ENCODE measurements at regions not wholly inside any gene's neighbourhood (a gene's known extent, or its start where the extent isn't known, plus 50 kb on each side); places are given as distances from the start of the nearest gene placed in this dataset.

DNA sequence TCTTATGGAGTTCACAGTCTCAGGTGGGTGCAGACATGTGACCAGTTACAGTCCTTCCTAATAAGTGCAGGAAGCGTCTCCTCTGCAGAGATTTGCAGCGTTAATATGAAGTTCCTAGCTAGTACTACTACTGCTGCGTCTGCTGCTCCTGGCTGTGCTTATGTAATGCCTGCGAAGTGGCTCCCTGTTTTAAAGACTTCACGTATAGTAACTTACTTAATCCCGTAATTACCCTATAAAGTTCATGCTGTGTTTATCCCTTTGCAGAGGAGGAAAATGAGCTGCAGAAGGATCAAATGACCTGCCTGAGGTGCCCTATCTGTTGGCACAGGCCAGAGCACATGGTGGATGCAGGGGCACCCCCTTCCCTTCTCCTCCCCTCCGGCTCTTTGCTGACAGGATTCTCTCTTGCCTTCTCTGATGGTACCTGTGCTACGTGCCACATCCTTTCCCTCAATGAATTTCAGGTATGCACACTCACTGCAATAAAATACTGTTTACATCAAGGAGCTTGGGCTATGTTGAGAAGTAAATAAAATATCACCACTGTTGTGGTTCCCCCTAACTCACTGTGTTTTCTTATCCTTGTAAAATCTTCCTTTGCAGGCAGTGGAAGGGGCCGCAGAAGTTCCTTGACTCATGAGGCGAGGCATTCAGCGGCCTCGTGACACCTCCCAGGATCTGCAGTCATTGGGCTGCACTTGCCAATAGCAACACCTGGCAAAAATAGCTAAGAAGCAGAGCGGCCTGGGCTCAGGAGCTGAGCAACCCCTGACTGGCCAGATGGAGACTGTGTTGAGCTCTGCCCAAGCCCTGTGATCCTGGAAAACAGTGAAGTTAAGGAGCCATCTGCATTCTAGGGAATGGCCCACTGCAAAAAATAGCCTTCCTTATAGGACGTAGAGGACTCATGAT lies 188.9 kb upstream of the ATP10A start:
- no peaks in the 10 kb centered on the region for H3K4me1 ChIP-seq (ENCODE audit: insufficient read depth)
- H3K27me3 ChIP-seq = no peaks in the 10 kb centered on the region
- TF ChIP-seq EZH2 (IDR thresholded peaks at IDR 0.05; ENCODE audit: borderline replicate concordance) (no peak), EZH2phosphoT487 (IDR thresholded peaks at IDR 0.05; ENCODE audit: low read depth, severe bottlenecking, unreplicated experiment) (no peak)
- TF ChIP-seq, protein P1, sequence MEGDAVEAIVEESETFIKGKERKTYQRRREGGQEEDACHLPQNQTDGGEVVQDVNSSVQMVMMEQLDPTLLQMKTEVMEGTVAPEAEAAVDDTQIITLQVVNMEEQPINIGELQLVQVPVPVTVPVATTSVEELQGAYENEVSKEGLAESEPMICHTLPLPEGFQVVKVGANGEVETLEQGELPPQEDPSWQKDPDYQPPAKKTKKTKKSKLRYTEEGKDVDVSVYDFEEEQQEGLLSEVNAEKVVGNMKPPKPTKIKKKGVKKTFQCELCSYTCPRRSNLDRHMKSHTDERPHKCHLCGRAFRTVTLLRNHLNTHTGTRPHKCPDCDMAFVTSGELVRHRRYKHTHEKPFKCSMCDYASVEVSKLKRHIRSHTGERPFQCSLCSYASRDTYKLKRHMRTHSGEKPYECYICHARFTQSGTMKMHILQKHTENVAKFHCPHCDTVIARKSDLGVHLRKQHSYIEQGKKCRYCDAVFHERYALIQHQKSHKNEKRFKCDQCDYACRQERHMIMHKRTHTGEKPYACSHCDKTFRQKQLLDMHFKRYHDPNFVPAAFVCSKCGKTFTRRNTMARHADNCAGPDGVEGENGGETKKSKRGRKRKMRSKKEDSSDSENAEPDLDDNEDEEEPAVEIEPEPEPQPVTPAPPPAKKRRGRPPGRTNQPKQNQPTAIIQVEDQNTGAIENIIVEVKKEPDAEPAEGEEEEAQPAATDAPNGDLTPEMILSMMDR (IDR thresholded peaks at IDR 0.05; ENCODE audit: poor library complexity) = no peak
- no peaks in the 10 kb centered on the region for H3K36me3 ChIP-seq (replicated peaks; ENCODE audit: insufficient read depth, low read depth)
- H3K79me2 ChIP-seq = no peaks in the 10 kb centered on the region
- H2AFZ ChIP-seq = no peak overlapping the region
- no peak overlapping the region for H3K4me3 ChIP-seq
- H4K20me1 ChIP-seq (ENCODE audit: insufficient read depth, poor library complexity, severe bottlenecking) = no peaks in the 10 kb centered on the region
- H3K9me2 ChIP-seq (replicated peaks; ENCODE audit: insufficient read depth) = no peaks in the 10 kb centered on the region
- H3K27ac ChIP-seq = no peak overlapping the region
- peak overlapping the region; percentile 17 for H3K4me2 ChIP-seq
- 51% methylated on average over 14 of the region's 14 CpGs for WGBS (ENCODE audit: low lambda C conversion rate, missing lambda C conversion rate)
- H3K9me3 ChIP-seq (ENCODE audit: low read depth) = no peaks in the 10 kb centered on the region
- peak; percentile 29 for DNase-seq (ENCODE audit: low spot score)

- H3K27ac ChIP-seq = no peak overlapping the region
- no peaks in the 10 kb centered on the region for H3K36me3 ChIP-seq (replicated peaks; ENCODE audit: insufficient read depth, low read depth)
- 54% methylated on average over 4 of the region's 4 CpGs for WGBS (ENCODE audit: low lambda C conversion rate, missing lambda C conversion rate)
- H4K20me1 ChIP-seq (ENCODE audit: insufficient read depth, poor library complexity, severe bottlenecking) = no peaks in the 10 kb centered on the region
- no peak overlapping the region for H3K4me2 ChIP-seq
- TF ChIP-seq, protein P1 (IDR thresholded peaks at IDR 0.05; ENCODE audit: poor library complexity) = no peak
- no peak for TF ChIP-seq EZH2 (IDR thresholded peaks at IDR 0.05; ENCODE audit: borderline replicate concordance)
- no peak for TF ChIP-seq EZH2phosphoT487 (IDR thresholded peaks at IDR 0.05; ENCODE audit: low read depth, severe bottlenecking, unreplicated experiment)
- no peaks in the 10 kb centered on the region for H3K27me3 ChIP-seq
- no peaks in the 10 kb centered on the region for H3K79me2 ChIP-seq
- no peak overlapping the region for H2AFZ ChIP-seq
- no peaks in the 10 kb centered on the region for H3K9me3 ChIP-seq (ENCODE audit: low read depth)
- H3K4me3 ChIP-seq = no peak overlapping the region
- H3K9me2 ChIP-seq (replicated peaks; ENCODE audit: insufficient read depth) = no peaks in the 10 kb centered on the region
- H3K4me1 ChIP-seq (ENCODE audit: insufficient read depth) = no peaks in the 10 kb centered on the region
- DNase-seq (ENCODE audit: low spot score) = no peak
Observed at GRCh38 chr15:26050984-26051383, 187.9 kb upstream of the ATP10A start.

DNA sequence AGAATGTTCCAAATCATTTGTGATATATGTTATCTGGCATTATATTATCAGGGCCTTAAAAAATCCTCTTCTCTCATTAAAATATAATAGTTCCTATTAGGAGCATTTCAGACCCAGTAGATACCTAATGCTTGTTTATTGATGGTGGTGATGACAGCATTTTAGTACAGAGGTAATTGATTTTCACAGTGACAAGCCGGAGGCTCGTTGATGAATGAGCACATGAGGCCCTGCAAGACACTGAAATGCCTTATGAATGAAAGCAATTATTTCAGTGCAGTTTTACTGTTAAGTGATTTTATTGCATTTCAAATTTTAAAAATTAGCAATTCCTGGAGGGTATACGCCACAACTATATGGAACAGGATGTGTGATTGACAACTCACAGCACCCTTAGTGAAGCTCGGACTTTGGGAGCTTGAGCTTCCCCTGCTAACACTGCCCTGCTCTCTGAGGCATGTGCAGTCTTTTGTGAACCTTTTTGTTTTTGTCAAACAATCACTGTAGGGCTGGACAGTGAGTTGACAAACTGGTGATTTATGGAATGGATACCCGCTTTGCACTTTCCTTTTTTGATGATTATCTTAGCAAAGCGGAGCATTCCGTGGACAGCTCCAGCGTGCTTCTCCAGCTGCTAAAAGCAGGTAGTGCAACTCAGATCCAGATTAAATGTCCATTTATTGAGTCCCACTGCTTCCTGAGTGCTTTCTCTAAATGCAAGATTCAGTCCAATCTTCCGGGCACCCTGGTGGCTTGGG lies 187.0 kb upstream of the ATP10A start:
- H3K9me3 ChIP-seq (ENCODE audit: low read depth) = no peaks in the 10 kb centered on the region
- H3K79me2 ChIP-seq = no peaks in the 10 kb centered on the region
- no peaks in the 10 kb centered on the region for H4K20me1 ChIP-seq (ENCODE audit: insufficient read depth, poor library complexity, severe bottlenecking)
- H3K4me1 ChIP-seq (ENCODE audit: insufficient read depth) = no peaks in the 10 kb centered on the region
- no peak for DNase-seq (ENCODE audit: low spot score)
- H3K9me2 ChIP-seq (replicated peaks; ENCODE audit: insufficient read depth) = no peaks in the 10 kb centered on the region
- H3K4me3 ChIP-seq = no peak overlapping the region
- no peaks in the 10 kb centered on the region for H3K36me3 ChIP-seq (replicated peaks; ENCODE audit: insufficient read depth, low read depth)
- WGBS (ENCODE audit: low lambda C conversion rate, missing lambda C conversion rate) = 65% methylated on average over 9 of the region's 9 CpGs
- no peak overlapping the region for H3K27ac ChIP-seq
- H3K4me2 ChIP-seq = no peak overlapping the region
- H2AFZ ChIP-seq = no peak overlapping the region
- no peak for TF ChIP-seq EZH2 (IDR thresholded peaks at IDR 0.05; ENCODE audit: borderline replicate concordance)
- no peaks in the 10 kb centered on the region for H3K27me3 ChIP-seq

DNA sequence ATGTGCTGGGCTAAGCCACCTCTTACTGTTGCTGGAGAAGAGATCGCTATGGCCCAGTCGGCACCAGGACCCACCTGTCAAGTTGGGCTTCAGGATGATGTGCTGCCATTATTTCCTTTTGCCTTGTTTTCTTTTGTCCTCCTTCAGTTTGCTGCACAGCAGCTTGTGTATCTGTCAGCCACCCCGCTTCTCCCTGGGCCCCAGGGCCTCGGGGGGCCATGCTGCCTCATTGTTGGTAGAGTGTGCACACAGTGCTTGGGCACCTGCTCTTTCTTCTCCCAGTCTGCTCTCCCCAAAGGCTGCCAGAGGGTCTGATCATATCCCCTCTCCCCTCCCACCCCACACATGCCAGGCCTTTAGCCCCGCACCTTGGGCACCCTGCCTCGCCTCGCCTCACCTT lies 185.5 kb upstream of the ATP10A start:
- Histone ChIP-seq H3K36me3 (replicated peaks; ENCODE audit: insufficient read depth, low read depth) (no peaks in the 10 kb centered on the region), H3K9me2 (replicated peaks; ENCODE audit: insufficient read depth) (no peaks in the 10 kb centered on the region), H3K9me3 (ENCODE audit: low read depth) (no peaks in the 10 kb centered on the region), H3K79me2 (no peaks in the 10 kb centered on the region), H3K4me1 (ENCODE audit: insufficient read depth) (no peaks in the 10 kb centered on the region), H4K20me1 (ENCODE audit: insufficient read depth, poor library complexity, severe bottlenecking) (no peaks in the 10 kb centered on the region), H3K4me3 (no peak overlapping the region), H3K27me3 (no peaks in the 10 kb centered on the region), H3K4me2 (no peak overlapping the region), H3K27ac (no peak overlapping the region), H2AFZ (no peak overlapping the region)
- TF ChIP-seq EZH2 (IDR thresholded peaks at IDR 0.05; ENCODE audit: borderline replicate concordance) = no peak
- no peak for TF ChIP-seq EZH2phosphoT487 (IDR thresholded peaks at IDR 0.05; ENCODE audit: low read depth, severe bottlenecking, unreplicated experiment)
- TF ChIP-seq, protein P1 (IDR thresholded peaks at IDR 0.05; ENCODE audit: poor library complexity) = no peak
- no peak for DNase-seq (ENCODE audit: low spot score)
- WGBS (ENCODE audit: low lambda C conversion rate, missing lambda C conversion rate) = 98% methylated on average over 6 of the region's 7 CpGs

Data from hepatocyte (in vitro differentiated cells).